K562 (cell line): ENCODE measurements at regions not wholly inside any gene's neighbourhood (a gene's known extent, or its start where the extent isn't known, plus 50 kb on each side); places are given as distances from the start of the nearest gene placed in this dataset.

Experiments used
- ATAC-seq: fragments of 200-7000 bp; cut with Tn5 transposase; 3 replicates; pipeline ENCODE4 v1.9.1; 2020; ENCODE audit warnings: moderate library complexity
- BruUV-seq: library from RNA; stranded (reverse); fragments of 400-500 nt; replicated peaks from 2 replicates; lab custom pipeline; 2021; lab: Mats Ljungman, UMichigan
- CTCF ChIA-PET: fragments of 300-600 bp; formaldehyde crosslinking; extraction: SDS; loops from one replicate; lab custom pipeline; 2021; ENCODE audit warnings: low intra/inter-chr PET ratio; lab: Yijun Ruan, JAX
- POLR2A ChIA-PET: fragments of 300-600, 350-650 bp; sonication (Branson Sonifier 250); formaldehyde crosslinking; extraction: SDS; loops from one replicate; lab custom pipeline; 2021; ENCODE audit warnings: antibody characterized with exemption, inconsistent platforms; lab: Yijun Ruan, JAX
- DNase-seq, 4 experiments: peaks; one replicate each; pipeline versions ENCODE4 v3.0.0 to v3.0.0-alpha.2; 2011 to 2018; ENCODE audit warnings: low spot score in 3 of 4, mixed read lengths in 3 of 4; ENCODE audit errors: extremely low read depth in 1 of 4
- FAIRE-seq: peaks from 2 replicates; lab custom pipeline; 2011; peaks lifted over from hg19 to GRCh38; lab: Jason Lieb, UNC
- H2AFZ ChIP-seq: 2 replicates; pipeline ENCODE4 v1.6.0; 2011; ENCODE audit warnings: low read depth, low read length, control low read depth, inconsistent platforms
- H3K27ac ChIP-seq: fragments of 200-600 bp; 3 replicates; pipeline ENCODE4 v1.8.0; 2011; ENCODE audit warnings: low read depth, mild to moderate bottlenecking, control low read depth, inconsistent platforms, low read length, moderate library complexity, mixed read lengths; ENCODE audit errors: extremely low read depth
- H3K27me3 ChIP-seq, 2 experiments: fragments of 300-600 bp in 1 of 2; 2 replicates in 1 of 2; 3 replicates in 1 of 2; pipeline versions ENCODE4 v1.6.0 to v1.8.0; 2011; ENCODE audit warnings: inconsistent platforms in 2 of 2, low read length in 2 of 2, mild to moderate bottlenecking in 1 of 2, mixed read lengths in 1 of 2, moderate library complexity in 1 of 2; ENCODE audit not compliant: control insufficient read depth in 2 of 2, insufficient read depth in 2 of 2
- H3K36me3 ChIP-seq: fragments of 300-600 bp; 3 replicates; pipeline ENCODE4 v1.8.0; 2011; ENCODE audit warnings: mild to moderate bottlenecking, low read length, inconsistent platforms; ENCODE audit not compliant: control insufficient read depth, insufficient read depth
- H3K4me1 ChIP-seq, 2 experiments: fragments of 200-600 bp in 1 of 2; replicated peaks in 1 of 2; 2 replicates in 1 of 2; 3 replicates in 1 of 2; pipeline versions ENCODE4 v1.5.1 to v1.8.0; 2011; ENCODE audit warnings: inconsistent platforms in 2 of 2, low read length in 2 of 2, mild to moderate bottlenecking in 1 of 2, mixed read lengths in 1 of 2, moderate library complexity in 1 of 2; ENCODE audit not compliant: control insufficient read depth in 2 of 2, insufficient read depth in 2 of 2
- H3K4me2 ChIP-seq: 2 replicates; pipeline ENCODE4 v1.6.1; 2011; ENCODE audit warnings: low read length, control low read depth, inconsistent platforms, mixed read lengths; ENCODE audit not compliant: insufficient read depth
- H3K4me3 ChIP-seq: fragments of 200-600 bp; sonication (generic), shearing (Covaris generic); 2 replicates; pipeline ENCODE4 v1.5.1; 2016; ENCODE audit warnings: control low read depth, inconsistent platforms
- H3K79me2 ChIP-seq: fragments of 200-600 bp; 3 replicates; pipeline ENCODE4 v1.8.0; 2011; ENCODE audit warnings: low read length, inconsistent platforms; ENCODE audit not compliant: control insufficient read depth, insufficient read depth
- H3K9ac ChIP-seq, 2 experiments: 2 replicates each; pipeline versions ENCODE4 v1.6.0 to v1.6.1; 2011; ENCODE audit warnings: low read depth in 2 of 2, low read length in 2 of 2, control low read depth in 1 of 2, inconsistent platforms in 1 of 2, mild to moderate bottlenecking in 1 of 2, mixed read lengths in 1 of 2; ENCODE audit not compliant: insufficient read depth in 1 of 2
- H3K9me1 ChIP-seq: one replicate; pipeline ENCODE4 v1.6.0; 2011; ENCODE audit warnings: inconsistent platforms, mild to moderate bottlenecking, low read length, moderate library complexity; ENCODE audit not compliant: control insufficient read depth, insufficient read depth
- H3K9me3 ChIP-seq: replicated peaks from 2 replicates; pipeline ENCODE4 v1.5.1; 2011; ENCODE audit warnings: low read depth, low read length, inconsistent platforms; ENCODE audit not compliant: control insufficient read depth, insufficient read depth
- H4K20me1 ChIP-seq: replicated peaks from 2 replicates; pipeline ENCODE4 v1.6.1; 2011; ENCODE audit warnings: low read length, inconsistent platforms, mixed read lengths; ENCODE audit not compliant: control insufficient read depth, insufficient read depth
- LARP7 ChIP-seq: fragments of 450-650 bp; IDR thresholded peaks from 2 replicates; pipeline ENCODE4 v1.6.1; 2016
- NCOA2 ChIP-seq, 2 experiments: fragments of 450-650 bp; IDR thresholded peaks; 2 replicates each; pipeline ENCODE4 v1.6.1; 2018; ENCODE audit warnings: mild to moderate bottlenecking in 2 of 2, moderate library complexity in 1 of 2; ENCODE audit not compliant: partially characterized antibody in 2 of 2
- PCBP2 ChIP-seq: fragments of 200-400 bp; formaldehyde crosslinking; IDR thresholded peaks from 2 replicates; pipeline ENCODE4 v1.6.1; 2018; ENCODE audit warnings: low read length, low read depth, mild to moderate bottlenecking, moderate library complexity; ENCODE audit not compliant: poor library complexity, severe bottlenecking
- PHF8 ChIP-seq: fragments of 200-600 bp; sonication (generic); IDR thresholded peaks from 2 replicates; pipeline ENCODE4 v1.6.1; 2012; ENCODE audit warnings: mixed run types, mild to moderate bottlenecking, inconsistent platforms, low read length, moderate library complexity, borderline replicate concordance
- TOE1 ChIP-seq, 2 experiments: fragments of 450-650 bp in 1 of 2; sonication (generic) in 1 of 2; formaldehyde crosslinking in 1 of 2; IDR thresholded peaks; 2 replicates each; pipeline versions ENCODE4 v1.7.1 to v1.8.0; 2016 to 2022; ENCODE audit warnings: borderline replicate concordance in 2 of 2, mild to moderate bottlenecking in 2 of 2, antibody characterized with exemption in 1 of 2, inconsistent platforms in 1 of 2, low read depth in 1 of 2, missing genetic modification reagents in 1 of 2, moderate library complexity in 1 of 2
- ZC3H8 ChIP-seq: fragments of 450-650 bp; IDR thresholded peaks from 2 replicates; pipeline ENCODE4 v1.6.1; 2017
- ZNF232 ChIP-seq: sonication (generic); formaldehyde crosslinking; IDR thresholded peaks from 2 replicates; pipeline ENCODE4 v1.8.0; 2022; ENCODE audit warnings: mild to moderate bottlenecking, missing genetic modification reagents
- ZNF274 ChIP-seq: IDR thresholded peaks from 2 replicates; pipeline ENCODE4 v1.6.1; 2011; ENCODE audit warnings: low read depth, mild to moderate bottlenecking, low read length, moderate library complexity, borderline replicate concordance
- WGBS: fragments of 100-300 bp; shearing (Covaris generic); methylation state at CpG from one replicate; pipeline ENCODE4 v1.1.6; 2016; ENCODE audit warnings: low coverage, mixed read lengths; ENCODE audit not compliant: insufficient coverage; ENCODE audit errors: missing lambda C conversion rate; 5-methylcytosine and 5-hydroxymethylcytosine counted together
- in situ Hi-C: fragments of 300-500 bp; cut with MboI; formaldehyde crosslinking; loops from 4 replicates; pipeline ENCODE4 v1.15.0; 2018; ENCODE audit warnings: inconsistent platforms, mixed read lengths
- intact Hi-C: fragments of 100-400 bp; cut with micrococcal nuclease; formaldehyde crosslinking; loops from 2 replicates; pipeline ENCODE4 v1.14.2; 2022
- TF ChIP-seq, protein P1 (sequence below): fragments of 200-600 bp; sonication (generic); IDR thresholded peaks from one replicate; pipeline ENCODE4 v1.6.1; 2012; ENCODE audit warnings: mild to moderate bottlenecking, low read depth, low read length, inconsistent platforms
- TF ChIP-seq, protein P2 (sequence below), 2 experiments: fragments of 200-800 bp in 1 of 2; sonication (Bioruptor generic) in 1 of 2; sonication (generic) in 1 of 2; formaldehyde crosslinking in 1 of 2; IDR thresholded peaks in 1 of 2; conservative IDR thresholded peaks in 1 of 2; 2 replicates each; pipeline versions ENCODE4 v1.5.0 to v1.6.1; 2016 to 2020; ENCODE audit warnings: missing compliant biosample characterization in 1 of 2, missing genetic modification characterization in 1 of 2, missing genetic modification reagents in 1 of 2

DNA sequence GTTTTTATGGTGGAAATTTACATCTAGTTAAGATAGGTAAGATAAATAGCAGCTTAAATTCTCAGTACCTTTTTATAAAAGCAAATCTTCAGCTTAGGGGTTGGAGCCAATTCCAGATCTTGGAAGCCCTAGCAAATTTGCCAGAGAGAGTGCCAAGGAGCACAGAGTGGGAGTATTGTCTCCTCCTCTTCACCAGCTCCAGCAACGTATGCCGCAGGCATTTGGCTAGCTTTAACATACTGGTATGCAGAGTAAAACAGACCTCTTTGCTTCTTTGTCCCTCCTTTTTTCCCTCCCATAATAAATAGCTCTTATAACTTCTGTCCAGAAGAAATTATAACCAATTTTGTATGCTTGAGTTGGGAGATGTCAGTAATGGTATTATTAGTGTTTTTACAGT, 140.4 kb downstream of the DIPK2A start:
- FAIRE-seq (no peak), ATAC-seq (no peak), DNase-seq (no peak)
- H3K4me1 ChIP-seq: no peaks in the 10 kb centered on the region; a peak in 1 of 5 replicates
- no peaks in the 10 kb centered on the region for H3K27me3 ChIP-seq
- no peaks in the 10 kb centered on the region for H3K79me2 ChIP-seq
- BruUV-seq: no TSS peak
- in situ Hi-C loops: no loop called here
- ChIA-PET CTCF (no interaction called here), POLR2A (no interaction called here)
- no peak overlapping the region for H3K27ac ChIP-seq
- H3K9me3 ChIP-seq: no peaks in the 10 kb centered on the region
- intact Hi-C loops: loop anchor here (5.0 kb wide), 1 partner anchor 140 kb away; the partner anchor contains the start of gene DIPK2A
- no peak overlapping the region for H3K4me2 ChIP-seq
- no peak overlapping the region for H2AFZ ChIP-seq
- no peaks in the 10 kb centered on the region for H3K36me3 ChIP-seq
- no peaks in the 10 kb centered on the region for H3K9me1 ChIP-seq
- WGBS: 6% methylated on average over 2 of the region's 2 CpGs
- H3K9ac ChIP-seq: no peak overlapping the region
- H3K4me3 ChIP-seq: no peak overlapping the region
- no peaks in the 10 kb centered on the region for H4K20me1 ChIP-seq
- TF ChIP-seq, protein P1, sequence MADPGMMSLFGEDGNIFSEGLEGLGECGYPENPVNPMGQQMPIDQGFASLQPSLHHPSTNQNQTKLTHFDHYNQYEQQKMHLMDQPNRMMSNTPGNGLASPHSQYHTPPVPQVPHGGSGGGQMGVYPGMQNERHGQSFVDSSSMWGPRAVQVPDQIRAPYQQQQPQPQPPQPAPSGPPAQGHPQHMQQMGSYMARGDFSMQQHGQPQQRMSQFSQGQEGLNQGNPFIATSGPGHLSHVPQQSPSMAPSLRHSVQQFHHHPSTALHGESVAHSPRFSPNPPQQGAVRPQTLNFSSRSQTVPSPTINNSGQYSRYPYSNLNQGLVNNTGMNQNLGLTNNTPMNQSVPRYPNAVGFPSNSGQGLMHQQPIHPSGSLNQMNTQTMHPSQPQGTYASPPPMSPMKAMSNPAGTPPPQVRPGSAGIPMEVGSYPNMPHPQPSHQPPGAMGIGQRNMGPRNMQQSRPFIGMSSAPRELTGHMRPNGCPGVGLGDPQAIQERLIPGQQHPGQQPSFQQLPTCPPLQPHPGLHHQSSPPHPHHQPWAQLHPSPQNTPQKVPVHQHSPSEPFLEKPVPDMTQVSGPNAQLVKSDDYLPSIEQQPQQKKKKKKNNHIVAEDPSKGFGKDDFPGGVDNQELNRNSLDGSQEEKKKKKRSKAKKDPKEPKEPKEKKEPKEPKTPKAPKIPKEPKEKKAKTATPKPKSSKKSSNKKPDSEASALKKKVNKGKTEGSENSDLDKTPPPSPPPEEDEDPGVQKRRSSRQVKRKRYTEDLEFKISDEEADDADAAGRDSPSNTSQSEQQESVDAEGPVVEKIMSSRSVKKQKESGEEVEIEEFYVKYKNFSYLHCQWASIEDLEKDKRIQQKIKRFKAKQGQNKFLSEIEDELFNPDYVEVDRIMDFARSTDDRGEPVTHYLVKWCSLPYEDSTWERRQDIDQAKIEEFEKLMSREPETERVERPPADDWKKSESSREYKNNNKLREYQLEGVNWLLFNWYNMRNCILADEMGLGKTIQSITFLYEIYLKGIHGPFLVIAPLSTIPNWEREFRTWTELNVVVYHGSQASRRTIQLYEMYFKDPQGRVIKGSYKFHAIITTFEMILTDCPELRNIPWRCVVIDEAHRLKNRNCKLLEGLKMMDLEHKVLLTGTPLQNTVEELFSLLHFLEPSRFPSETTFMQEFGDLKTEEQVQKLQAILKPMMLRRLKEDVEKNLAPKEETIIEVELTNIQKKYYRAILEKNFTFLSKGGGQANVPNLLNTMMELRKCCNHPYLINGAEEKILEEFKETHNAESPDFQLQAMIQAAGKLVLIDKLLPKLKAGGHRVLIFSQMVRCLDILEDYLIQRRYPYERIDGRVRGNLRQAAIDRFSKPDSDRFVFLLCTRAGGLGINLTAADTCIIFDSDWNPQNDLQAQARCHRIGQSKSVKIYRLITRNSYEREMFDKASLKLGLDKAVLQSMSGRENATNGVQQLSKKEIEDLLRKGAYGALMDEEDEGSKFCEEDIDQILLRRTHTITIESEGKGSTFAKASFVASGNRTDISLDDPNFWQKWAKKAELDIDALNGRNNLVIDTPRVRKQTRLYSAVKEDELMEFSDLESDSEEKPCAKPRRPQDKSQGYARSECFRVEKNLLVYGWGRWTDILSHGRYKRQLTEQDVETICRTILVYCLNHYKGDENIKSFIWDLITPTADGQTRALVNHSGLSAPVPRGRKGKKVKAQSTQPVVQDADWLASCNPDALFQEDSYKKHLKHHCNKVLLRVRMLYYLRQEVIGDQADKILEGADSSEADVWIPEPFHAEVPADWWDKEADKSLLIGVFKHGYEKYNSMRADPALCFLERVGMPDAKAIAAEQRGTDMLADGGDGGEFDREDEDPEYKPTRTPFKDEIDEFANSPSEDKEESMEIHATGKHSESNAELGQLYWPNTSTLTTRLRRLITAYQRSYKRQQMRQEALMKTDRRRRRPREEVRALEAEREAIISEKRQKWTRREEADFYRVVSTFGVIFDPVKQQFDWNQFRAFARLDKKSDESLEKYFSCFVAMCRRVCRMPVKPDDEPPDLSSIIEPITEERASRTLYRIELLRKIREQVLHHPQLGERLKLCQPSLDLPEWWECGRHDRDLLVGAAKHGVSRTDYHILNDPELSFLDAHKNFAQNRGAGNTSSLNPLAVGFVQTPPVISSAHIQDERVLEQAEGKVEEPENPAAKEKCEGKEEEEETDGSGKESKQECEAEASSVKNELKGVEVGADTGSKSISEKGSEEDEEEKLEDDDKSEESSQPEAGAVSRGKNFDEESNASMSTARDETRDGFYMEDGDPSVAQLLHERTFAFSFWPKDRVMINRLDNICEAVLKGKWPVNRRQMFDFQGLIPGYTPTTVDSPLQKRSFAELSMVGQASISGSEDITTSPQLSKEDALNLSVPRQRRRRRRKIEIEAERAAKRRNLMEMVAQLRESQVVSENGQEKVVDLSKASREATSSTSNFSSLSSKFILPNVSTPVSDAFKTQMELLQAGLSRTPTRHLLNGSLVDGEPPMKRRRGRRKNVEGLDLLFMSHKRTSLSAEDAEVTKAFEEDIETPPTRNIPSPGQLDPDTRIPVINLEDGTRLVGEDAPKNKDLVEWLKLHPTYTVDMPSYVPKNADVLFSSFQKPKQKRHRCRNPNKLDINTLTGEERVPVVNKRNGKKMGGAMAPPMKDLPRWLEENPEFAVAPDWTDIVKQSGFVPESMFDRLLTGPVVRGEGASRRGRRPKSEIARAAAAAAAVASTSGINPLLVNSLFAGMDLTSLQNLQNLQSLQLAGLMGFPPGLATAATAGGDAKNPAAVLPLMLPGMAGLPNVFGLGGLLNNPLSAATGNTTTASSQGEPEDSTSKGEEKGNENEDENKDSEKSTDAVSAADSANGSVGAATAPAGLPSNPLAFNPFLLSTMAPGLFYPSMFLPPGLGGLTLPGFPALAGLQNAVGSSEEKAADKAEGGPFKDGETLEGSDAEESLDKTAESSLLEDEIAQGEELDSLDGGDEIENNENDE: no peak
- no peak for TF ChIP-seq TOE1 (IDR thresholded peaks at IDR 0.05; ENCODE audit: borderline replicate concordance)
- TF ChIP-seq TOE1 (CRISPR knock-in tag; IDR thresholded peaks at IDR 0.05; ENCODE audit: borderline replicate concordance, low read depth): no peak
- TF ChIP-seq PHF8: no peak
- no peak for TF ChIP-seq ZNF274
- TF ChIP-seq ZNF232 (CRISPR knock-in tag): no peak
- no peak for TF ChIP-seq PCBP2
- TF ChIP-seq NCOA2 (IDR thresholded peaks at IDR 0.05; ENCODE audit: partially characterized antibody in 2 of 2): no peak
- no peak for TF ChIP-seq ZC3H8
- TF ChIP-seq, protein P2, sequence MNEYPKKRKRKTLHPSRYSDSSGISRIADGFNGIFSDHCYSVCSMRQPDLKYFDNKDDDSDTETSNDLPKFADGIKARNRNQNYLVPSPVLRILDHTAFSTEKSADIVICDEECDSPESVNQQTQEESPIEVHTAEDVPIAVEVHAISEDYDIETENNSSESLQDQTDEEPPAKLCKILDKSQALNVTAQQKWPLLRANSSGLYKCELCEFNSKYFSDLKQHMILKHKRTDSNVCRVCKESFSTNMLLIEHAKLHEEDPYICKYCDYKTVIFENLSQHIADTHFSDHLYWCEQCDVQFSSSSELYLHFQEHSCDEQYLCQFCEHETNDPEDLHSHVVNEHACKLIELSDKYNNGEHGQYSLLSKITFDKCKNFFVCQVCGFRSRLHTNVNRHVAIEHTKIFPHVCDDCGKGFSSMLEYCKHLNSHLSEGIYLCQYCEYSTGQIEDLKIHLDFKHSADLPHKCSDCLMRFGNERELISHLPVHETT (CRISPR knock-in tag; conservative IDR thresholded peaks at IDR 0.05 in 1 of 2, IDR thresholded peaks at IDR 0.05 in 1 of 2): no peak
- no peak for TF ChIP-seq LARP7
